HT1080 (cell line): ENCODE measurements at regions not wholly inside any gene's neighbourhood (a gene's known extent, or its start where the extent isn't known, plus 50 kb on each side); places are given as distances from the start of the nearest gene placed in this dataset.

Experiments used
- DNase-seq: peaks from one replicate; pipeline ENCODE4 v3.0.0-alpha.2; 2015; ENCODE audit warnings: low read depth

GRCh38 chr12:13687633-13688032 is 293.8 kb downstream of the GRIN2B start:
- DNase-seq, result no peak

- no peak for DNase-seq
Measured at GRCh38 chr12:13686260-13686659, 295.1 kb downstream of the GRIN2B start.

GRCh38 chr12:13680916-13681315 is 300.5 kb downstream of the GRIN2B start:
- no peak for DNase-seq

GRCh38 chr12:13676880-13677279 is 304.5 kb downstream of the GRIN2B start:
- no peak for DNase-seq

- no peak for DNase-seq
Measured at GRCh38 chr12:13670285-13670866, 311.0 kb downstream of the GRIN2B start.

GRCh38 chr12:13668880-13669279 is 312.5 kb downstream of the GRIN2B start:
- no peak for DNase-seq

- DNase-seq, result no peak
Measured at GRCh38 chr12:13666806-13667205, 314.6 kb downstream of the GRIN2B start.

GRCh38 chr12:13661005-13661887 is 320.2 kb downstream of the GRIN2B start:
- peak; percentile 31 for DNase-seq

GRCh38 chr12:13654456-13654855 is 326.9 kb downstream of the GRIN2B start:
- no peak for DNase-seq

GRCh38 chr12:13652105-13652504 is 329.3 kb downstream of the GRIN2B start:
- no peak for DNase-seq

- no peak for DNase-seq
Measured at GRCh38 chr12:13635709-13636108, 345.7 kb downstream of the GRIN2B start.

GRCh38 chr12:13631873-13632272 is 349.5 kb downstream of the GRIN2B start:
- no peak for DNase-seq

GRCh38 chr12:13630354-13630753 is 351.0 kb downstream of the GRIN2B start:
- no peak for DNase-seq

- no peak for DNase-seq
Measured at GRCh38 chr12:13628067-13628466, 353.3 kb downstream of the GRIN2B start.

GRCh38 chr12:13627536-13627935 is 353.9 kb downstream of the GRIN2B start:
- no peak for DNase-seq

- no peak for DNase-seq
Measured at GRCh38 chr12:13613297-13613696, 368.1 kb downstream of the GRIN2B start.

GRCh38 chr12:13609894-13610679 is 371.3 kb downstream of the GRIN2B start:
- no peak for DNase-seq

GRCh38 chr12:13606290-13606689 is 375.1 kb downstream of the GRIN2B start:
- no peak for DNase-seq

- no peak for DNase-seq
Measured at GRCh38 chr12:13603953-13604352, 377.4 kb downstream of the GRIN2B start.

- DNase-seq, result no peak
Measured at GRCh38 chr12:13602172-13602571, 379.2 kb downstream of the GRIN2B start.

- no peak for DNase-seq
Measured at GRCh38 chr12:13599176-13599575, 382.2 kb downstream of the GRIN2B start.

GRCh38 chr12:13597837-13598236 is 383.6 kb downstream of the GRIN2B start:
- no peak for DNase-seq
